WERI-Rb-1 (cell line): ENCODE measurements at regions not wholly inside any gene's neighbourhood (a gene's known extent, or its start where the extent isn't known, plus 50 kb on each side); places are given as distances from the start of the nearest gene placed in this dataset.

Source experiments
- DNase-seq: peaks from one replicate; pipeline ENCODE4 v3.0.0-alpha.2; 2020
- H3K27ac ChIP-seq: fragments of 250-450 bp; sonication (Bioruptor Pico); 2 replicates; pipeline ENCODE4 v1.5.1; 2020; ENCODE audit warnings: mild to moderate bottlenecking, moderate library complexity
- H3K27me3 ChIP-seq: fragments of 250-450 bp; sonication (Bioruptor Pico); 2 replicates; pipeline ENCODE4 v1.5.1; 2021; ENCODE audit warnings: mild to moderate bottlenecking, low read depth, moderate library complexity; ENCODE audit not compliant: insufficient read depth, severe bottlenecking
- H3K36me3 ChIP-seq: fragments of 250-450 bp; sonication (Bioruptor Pico); 2 replicates; pipeline ENCODE4 v1.5.1; 2020; ENCODE audit warnings: mild to moderate bottlenecking, moderate library complexity
- H3K4me3 ChIP-seq: 2 replicates; pipeline ENCODE4 v1.5.1; 2011; ENCODE audit warnings: low read depth, mild to moderate bottlenecking, control low read depth, low read length
- H3K9me3 ChIP-seq: fragments of 250-450 bp; sonication (Bioruptor Pico); 2 replicates; pipeline ENCODE4 v1.5.1; 2021; ENCODE audit warnings: mild to moderate bottlenecking, moderate library complexity; ENCODE audit not compliant: severe bottlenecking
- CTCF ChIP-seq: IDR thresholded peaks from 2 replicates; pipeline ENCODE4 v1.5.1; 2011; ENCODE audit warnings: low read depth, mild to moderate bottlenecking, control low read depth, inconsistent platforms, low read length

GRCh38 chr4:18869166-18869565 lies 847.6 kb upstream of the LCORL start:
- Histone ChIP-seq H3K27me3 (no peaks in the 10 kb centered on the region), H3K36me3 (no peaks in the 10 kb centered on the region), H3K9me3 (peaks cover 7% of the 10 kb centered on the region), H3K4me3 (peak overlapping the region; percentile 11; the same call in 1 of the 2 replicates), H3K27ac (peak overlapping the region; percentile 54)
- peak; percentile 63 for DNase-seq
- no peak for TF ChIP-seq CTCF

- H3K9me3 ChIP-seq: no peaks in the 10 kb centered on the region
- no peak for DNase-seq
- H3K27ac ChIP-seq: no peak overlapping the region
- no peak for TF ChIP-seq CTCF
- H3K36me3 ChIP-seq: no peaks in the 10 kb centered on the region
- no peaks in the 10 kb centered on the region for H3K27me3 ChIP-seq
- H3K4me3 ChIP-seq: no peak overlapping the region
Measured at GRCh38 chr4:18860836-18861530, 839.4 kb upstream of the LCORL start.

GRCh38 chr4:18859468-18859867 lies 837.9 kb upstream of the LCORL start:
- H3K36me3 ChIP-seq: no peaks in the 10 kb centered on the region
- H3K27ac ChIP-seq: no peak overlapping the region
- TF ChIP-seq CTCF: no peak
- no peaks in the 10 kb centered on the region for H3K9me3 ChIP-seq
- no peaks in the 10 kb centered on the region for H3K27me3 ChIP-seq
- no peak overlapping the region for H3K4me3 ChIP-seq
- DNase-seq: no peak

- no peaks in the 10 kb centered on the region for H3K9me3 ChIP-seq
- DNase-seq: peak; percentile 74
- no peaks in the 10 kb centered on the region for H3K36me3 ChIP-seq
- H3K27me3 ChIP-seq: no peaks in the 10 kb centered on the region
- no peak overlapping the region for H3K27ac ChIP-seq
- TF ChIP-seq CTCF: no peak
- no peak overlapping the region for H3K4me3 ChIP-seq
Measured at GRCh38 chr4:18858229-18858922, 836.8 kb upstream of the LCORL start.

GRCh38 chr4:18850867-18851266 lies 829.3 kb upstream of the LCORL start:
- no peak for DNase-seq
- Histone ChIP-seq H3K27ac (no peak overlapping the region), H3K36me3 (no peaks in the 10 kb centered on the region), H3K9me3 (no peaks in the 10 kb centered on the region), H3K4me3 (no peak overlapping the region), H3K27me3 (no peaks in the 10 kb centered on the region)
- no peak for TF ChIP-seq CTCF
